Fibroblast of mammary gland (primary cell): ENCODE measurements at regions not wholly inside any gene's neighbourhood (a gene's known extent, or its start where the extent isn't known, plus 50 kb on each side); places are given as distances from the start of the nearest gene placed in this dataset.

Experiments used
- DNase-seq: peaks from one replicate; pipeline ENCODE4 v3.0.0-alpha.2; 2010; ENCODE audit warnings: low read depth
- H3K4me3 ChIP-seq: 2 replicates; pipeline ENCODE4 v1.5.1; 2011; ENCODE audit warnings: low read depth, mild to moderate bottlenecking, low read length, moderate library complexity; ENCODE audit not compliant: control insufficient read depth
- TF ChIP-seq, protein P1 (sequence below): conservative IDR thresholded peaks from 2 replicates; pipeline ENCODE4 v1.5.1; 2011; ENCODE audit warnings: low read depth, low read length, inconsistent platforms; ENCODE audit not compliant: control insufficient read depth, insufficient read depth

DNA sequence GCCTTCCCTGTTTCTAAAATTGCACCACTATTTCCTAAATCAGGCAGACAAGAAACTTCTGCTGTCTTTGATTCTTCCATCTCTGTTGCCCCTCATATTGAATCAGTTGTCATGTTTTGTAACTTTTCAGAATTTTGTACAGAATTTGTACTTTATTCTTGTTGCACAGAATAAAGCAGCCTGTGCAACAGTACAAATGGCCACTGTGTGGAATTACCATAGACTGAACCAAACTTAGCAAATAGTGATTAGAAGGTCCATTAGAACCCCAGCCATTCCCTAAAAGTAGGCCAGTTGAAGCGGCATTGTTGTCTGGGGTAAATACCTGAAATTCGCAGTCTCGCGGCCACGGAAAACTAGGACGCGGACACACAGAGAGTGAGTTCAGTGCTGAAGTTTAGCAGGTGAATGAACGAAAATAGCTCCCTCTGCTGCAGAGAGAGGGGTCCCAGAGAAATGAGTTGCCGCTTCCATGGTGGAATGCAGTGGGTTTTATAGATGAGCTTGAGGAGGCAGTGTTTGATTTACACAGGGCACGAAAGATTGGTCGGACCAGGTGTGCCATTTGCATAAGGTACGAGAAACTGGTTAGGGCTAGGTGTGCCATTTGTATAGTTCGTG is 71.8 kb downstream of the C4orf33 start:
- H3K4me3 ChIP-seq, result no peak overlapping the region
- no peak for DNase-seq
- TF ChIP-seq, protein P1, sequence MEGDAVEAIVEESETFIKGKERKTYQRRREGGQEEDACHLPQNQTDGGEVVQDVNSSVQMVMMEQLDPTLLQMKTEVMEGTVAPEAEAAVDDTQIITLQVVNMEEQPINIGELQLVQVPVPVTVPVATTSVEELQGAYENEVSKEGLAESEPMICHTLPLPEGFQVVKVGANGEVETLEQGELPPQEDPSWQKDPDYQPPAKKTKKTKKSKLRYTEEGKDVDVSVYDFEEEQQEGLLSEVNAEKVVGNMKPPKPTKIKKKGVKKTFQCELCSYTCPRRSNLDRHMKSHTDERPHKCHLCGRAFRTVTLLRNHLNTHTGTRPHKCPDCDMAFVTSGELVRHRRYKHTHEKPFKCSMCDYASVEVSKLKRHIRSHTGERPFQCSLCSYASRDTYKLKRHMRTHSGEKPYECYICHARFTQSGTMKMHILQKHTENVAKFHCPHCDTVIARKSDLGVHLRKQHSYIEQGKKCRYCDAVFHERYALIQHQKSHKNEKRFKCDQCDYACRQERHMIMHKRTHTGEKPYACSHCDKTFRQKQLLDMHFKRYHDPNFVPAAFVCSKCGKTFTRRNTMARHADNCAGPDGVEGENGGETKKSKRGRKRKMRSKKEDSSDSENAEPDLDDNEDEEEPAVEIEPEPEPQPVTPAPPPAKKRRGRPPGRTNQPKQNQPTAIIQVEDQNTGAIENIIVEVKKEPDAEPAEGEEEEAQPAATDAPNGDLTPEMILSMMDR, result no peak

- DNase-seq, result no peak
- H3K4me3 ChIP-seq, result no peak overlapping the region
- TF ChIP-seq, protein P1, result no peak
Measured at GRCh38 chr4:129172181-129172580, 76.2 kb downstream of the C4orf33 start.

DNA sequence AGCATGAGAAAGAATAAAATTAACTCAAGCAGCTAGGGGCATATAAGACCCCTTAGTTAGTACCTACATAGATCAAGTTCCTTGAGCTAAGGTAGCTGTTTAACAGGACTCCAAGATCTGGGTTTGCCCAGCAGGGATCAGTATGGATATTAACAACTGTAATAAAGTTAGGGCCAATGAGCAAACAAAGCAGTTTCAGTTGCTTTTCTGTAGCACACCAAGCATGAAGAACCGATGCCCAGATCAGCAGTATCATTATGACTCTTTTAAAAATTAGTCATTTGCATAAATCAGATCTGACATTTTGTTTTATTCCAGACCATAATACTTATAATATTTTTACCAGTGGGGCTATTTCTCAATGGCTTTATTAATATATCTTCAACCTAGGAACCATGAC is 80.9 kb downstream of the C4orf33 start:
- TF ChIP-seq, protein P1, result no peak
- no peak for DNase-seq
- H3K4me3 ChIP-seq, result no peak overlapping the region

GRCh38 chr4:129179276-129179675 is 83.3 kb downstream of the C4orf33 start:
- TF ChIP-seq, protein P1, result no peak
- no peak for DNase-seq
- H3K4me3 ChIP-seq, result no peak overlapping the region

GRCh38 chr4:129189630-129190029 is 93.7 kb downstream of the C4orf33 start:
- TF ChIP-seq, protein P1, result no peak
- DNase-seq, result no peak
- no peak overlapping the region for H3K4me3 ChIP-seq

- H3K4me3 ChIP-seq, result no peak overlapping the region
- TF ChIP-seq, protein P1, result no peak
- DNase-seq, result no peak
Measured at GRCh38 chr4:129193357-129194100, 97.6 kb downstream of the C4orf33 start.

DNA sequence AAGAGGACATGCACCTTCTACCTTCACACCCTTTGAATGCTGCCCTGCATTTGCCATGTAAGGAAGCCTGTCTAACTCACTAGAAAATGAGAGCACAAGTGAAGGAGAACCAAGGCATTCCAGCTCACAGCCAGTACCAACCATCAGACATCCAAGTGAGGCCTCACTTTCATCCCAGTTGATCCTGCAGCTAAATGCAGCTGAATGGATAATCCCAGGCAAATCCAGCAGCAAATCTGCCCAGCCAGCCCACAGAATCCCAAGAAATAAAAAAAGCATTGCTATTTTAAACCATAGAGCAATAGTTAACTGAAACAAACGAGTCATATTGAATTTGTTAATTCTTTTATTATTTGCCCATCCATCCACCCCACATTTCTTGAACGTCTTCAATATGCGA is 112.5 kb downstream of the C4orf33 start:
- DNase-seq, result no peak
- H3K4me3 ChIP-seq, result no peak overlapping the region
- TF ChIP-seq, protein P1, result no peak
